Right lobe of liver (tissue), 4 donors: ENCODE measurements at regions not wholly inside any gene's neighbourhood (a gene's known extent, or its start where the extent isn't known, plus 50 kb on each side); places are given as distances from the start of the nearest gene placed in this dataset.

Experiments
- POLR2A ChIP-seq: fragments of 450-650 bp; IDR thresholded peaks from one replicate; pipeline ENCODE4 v1.6.1; 2017; ENCODE audit warnings: antibody characterized with exemption, mild to moderate bottlenecking
- TF ChIP-seq, protein P1 (sequence below), 4 donors: fragments of 200-600 bp in 3 of 4; fragments of 450-650 bp in 1 of 4; IDR thresholded peaks; one replicate each; pipeline versions ENCODE4 v1.5.1 to v1.8.0; 2016 to 2022; ENCODE audit warnings: antibody characterized with exemption in 4 of 4, mild to moderate bottlenecking in 2 of 4
- donor health status: DM: no; HTN: no; CAD: no.
- donor health status: DM: no; HTN: no; CAD: no.
- donor health status: DM: no; HTN: yes; CAD: no.

DNA sequence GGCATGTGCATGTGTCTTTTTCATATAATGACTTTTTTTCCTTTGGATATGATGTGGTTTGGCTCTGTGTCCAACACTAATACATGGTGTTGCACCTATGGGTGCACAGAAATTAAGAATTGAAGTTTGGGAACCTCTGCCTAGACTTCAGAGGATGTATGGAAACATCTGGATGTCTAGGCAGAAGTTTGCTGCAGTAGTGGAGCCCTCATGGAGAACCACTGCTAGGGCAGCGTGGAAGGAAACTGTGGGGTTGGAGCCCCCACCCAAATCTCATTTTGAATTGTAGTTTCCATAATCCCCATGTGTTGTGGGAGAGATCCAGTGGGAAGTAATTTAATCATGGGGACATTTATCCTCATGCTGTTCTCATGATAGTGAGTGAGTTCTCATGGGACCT lies 235.0 kb upstream of the TRPC7 start:
- TF ChIP-seq, protein P1, sequence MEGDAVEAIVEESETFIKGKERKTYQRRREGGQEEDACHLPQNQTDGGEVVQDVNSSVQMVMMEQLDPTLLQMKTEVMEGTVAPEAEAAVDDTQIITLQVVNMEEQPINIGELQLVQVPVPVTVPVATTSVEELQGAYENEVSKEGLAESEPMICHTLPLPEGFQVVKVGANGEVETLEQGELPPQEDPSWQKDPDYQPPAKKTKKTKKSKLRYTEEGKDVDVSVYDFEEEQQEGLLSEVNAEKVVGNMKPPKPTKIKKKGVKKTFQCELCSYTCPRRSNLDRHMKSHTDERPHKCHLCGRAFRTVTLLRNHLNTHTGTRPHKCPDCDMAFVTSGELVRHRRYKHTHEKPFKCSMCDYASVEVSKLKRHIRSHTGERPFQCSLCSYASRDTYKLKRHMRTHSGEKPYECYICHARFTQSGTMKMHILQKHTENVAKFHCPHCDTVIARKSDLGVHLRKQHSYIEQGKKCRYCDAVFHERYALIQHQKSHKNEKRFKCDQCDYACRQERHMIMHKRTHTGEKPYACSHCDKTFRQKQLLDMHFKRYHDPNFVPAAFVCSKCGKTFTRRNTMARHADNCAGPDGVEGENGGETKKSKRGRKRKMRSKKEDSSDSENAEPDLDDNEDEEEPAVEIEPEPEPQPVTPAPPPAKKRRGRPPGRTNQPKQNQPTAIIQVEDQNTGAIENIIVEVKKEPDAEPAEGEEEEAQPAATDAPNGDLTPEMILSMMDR (IDR thresholded peaks at IDR 0.05), result no peak
- no peak for TF ChIP-seq POLR2A
